NCI-H2107 treated with DMSO at 0.1 percent for 48 hours (cell line): ENCODE measurements at regions not wholly inside any gene's neighbourhood (a gene's known extent, or its start where the extent isn't known, plus 50 kb on each side); places are given as distances from the start of the nearest gene placed in this dataset.

Source experiments
- DNase-seq: peaks from one replicate; lab custom pipeline; 2025; ENCODE audit not compliant: unreplicated experiment; lab: John Stamatoyannopoulos, UW

GRCh38 chr13:111992911-111993310 is 74.0 kb upstream of the SOX1 start:
- DNase-seq = no peak

GRCh38 chr13:111993691-111994090 is 73.3 kb upstream of the SOX1 start:
- DNase-seq = no peak

GRCh38 chr13:111994578-111994977 is 72.4 kb upstream of the SOX1 start:
- DNase-seq = no peak

- DNase-seq = no peak
Measured at GRCh38 chr13:111999352-111999751, 67.6 kb upstream of the SOX1 start.

GRCh38 chr13:112000888-112001287 is 66.1 kb upstream of the SOX1 start:
- no peak for DNase-seq

GRCh38 chr13:112001571-112001970 is 65.4 kb upstream of the SOX1 start:
- DNase-seq = peak; percentile 8

- no peak for DNase-seq
Measured at GRCh38 chr13:112003396-112003795, 63.6 kb upstream of the SOX1 start.

GRCh38 chr13:112003941-112004340 is 63.0 kb upstream of the SOX1 start:
- no peak for DNase-seq

- DNase-seq = no peak
Measured at GRCh38 chr13:112005925-112006324, 61.0 kb upstream of the SOX1 start.

- DNase-seq = no peak
Measured at GRCh38 chr13:112007191-112007590, 59.8 kb upstream of the SOX1 start.

GRCh38 chr13:112010714-112011113 is 56.2 kb upstream of the SOX1 start:
- DNase-seq = no peak

- no peak for DNase-seq
Measured at GRCh38 chr13:112012016-112012704, 54.8 kb upstream of the SOX1 start.

- no peak for DNase-seq
Measured at GRCh38 chr13:112012705-112013085, 54.3 kb upstream of the SOX1 start.

GRCh38 chr13:112013665-112014064 is 53.3 kb upstream of the SOX1 start:
- no peak for DNase-seq

- no peak for DNase-seq
Measured at GRCh38 chr13:112014857-112015256, 52.1 kb upstream of the SOX1 start.
